OCI-LY1 (cell line): ENCODE measurements at regions not wholly inside any gene's neighbourhood (a gene's known extent, or its start where the extent isn't known, plus 50 kb on each side); places are given as distances from the start of the nearest gene placed in this dataset.

Experiments
- EZH2 ChIP-seq: fragments of 200-600 bp; sonication (generic), shearing (Covaris generic); IDR thresholded peaks from 2 replicates; pipeline ENCODE4 v1.8.0; 2017; ENCODE audit warnings: borderline replicate concordance, mixed run types, mild to moderate bottlenecking, antibody characterized with exemption, low read length, moderate library complexity, mixed read lengths
- TF ChIP-seq, protein P1 (sequence below): fragments of 200-600 bp; sonication (generic), shearing (Covaris generic); IDR thresholded peaks from 2 replicates; pipeline ENCODE4 v1.5.1; 2017; ENCODE audit warnings: mild to moderate bottlenecking, antibody characterized with exemption, low read length, moderate library complexity, mixed read lengths

DNA sequence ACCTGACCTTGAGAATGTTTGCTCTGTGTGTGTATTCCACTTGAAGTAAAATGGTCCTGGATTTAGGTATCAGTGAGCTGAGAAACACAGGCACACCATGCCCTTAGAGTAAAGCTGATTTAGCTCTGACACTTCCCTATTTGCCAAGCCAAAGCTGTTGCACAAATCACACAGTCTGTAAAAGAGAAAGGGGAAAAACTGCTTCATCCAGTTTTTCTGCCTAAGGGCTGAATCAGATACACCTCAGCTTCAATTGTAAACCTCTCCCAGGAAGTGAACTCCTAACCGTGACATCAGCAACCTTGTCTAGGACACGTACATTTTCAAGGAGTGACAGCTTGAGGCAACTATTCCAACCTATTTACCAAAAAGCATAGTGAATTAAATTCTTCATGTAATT, 150.4 kb downstream of the NR4A2 start:
- TF ChIP-seq, protein P1, sequence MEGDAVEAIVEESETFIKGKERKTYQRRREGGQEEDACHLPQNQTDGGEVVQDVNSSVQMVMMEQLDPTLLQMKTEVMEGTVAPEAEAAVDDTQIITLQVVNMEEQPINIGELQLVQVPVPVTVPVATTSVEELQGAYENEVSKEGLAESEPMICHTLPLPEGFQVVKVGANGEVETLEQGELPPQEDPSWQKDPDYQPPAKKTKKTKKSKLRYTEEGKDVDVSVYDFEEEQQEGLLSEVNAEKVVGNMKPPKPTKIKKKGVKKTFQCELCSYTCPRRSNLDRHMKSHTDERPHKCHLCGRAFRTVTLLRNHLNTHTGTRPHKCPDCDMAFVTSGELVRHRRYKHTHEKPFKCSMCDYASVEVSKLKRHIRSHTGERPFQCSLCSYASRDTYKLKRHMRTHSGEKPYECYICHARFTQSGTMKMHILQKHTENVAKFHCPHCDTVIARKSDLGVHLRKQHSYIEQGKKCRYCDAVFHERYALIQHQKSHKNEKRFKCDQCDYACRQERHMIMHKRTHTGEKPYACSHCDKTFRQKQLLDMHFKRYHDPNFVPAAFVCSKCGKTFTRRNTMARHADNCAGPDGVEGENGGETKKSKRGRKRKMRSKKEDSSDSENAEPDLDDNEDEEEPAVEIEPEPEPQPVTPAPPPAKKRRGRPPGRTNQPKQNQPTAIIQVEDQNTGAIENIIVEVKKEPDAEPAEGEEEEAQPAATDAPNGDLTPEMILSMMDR, result no peak
- no peak for TF ChIP-seq EZH2
